Lung (tissue), 11 donors: ENCODE measurements at regions not wholly inside any gene's neighbourhood (a gene's known extent, or its start where the extent isn't known, plus 50 kb on each side); places are given as distances from the start of the nearest gene placed in this dataset.

Source experiments
- ATAC-seq: fragments of 200-7000 bp; cut with Tn5 transposase; one replicate; pipeline ENCODE4 v1.9.1; 2020; ENCODE audit warnings: moderate number of reproducible peaks; ENCODE audit not compliant: insufficient read depth, low FRiP score
- DNase-seq, 3 donors: peaks; one replicate each; pipeline ENCODE4 v3.0.0-alpha.2; 2013 to 2017
- H3K27ac ChIP-seq, 2 donors: one replicate each; pipeline ENCODE4 v1.5.1; 2013; ENCODE audit warnings: mild to moderate bottlenecking in 2 of 2, moderate library complexity in 2 of 2, control low read depth in 1 of 2, inconsistent platforms in 1 of 2, low read depth in 1 of 2, low read length in 1 of 2
- H3K27me3 ChIP-seq, 3 donors: one replicate each; pipeline ENCODE4 v1.5.1; 2013; ENCODE audit warnings: low read length in 2 of 3; ENCODE audit not compliant: control insufficient read depth in 3 of 3, insufficient read depth in 3 of 3
- H3K36me3 ChIP-seq, 4 donors: one replicate each; pipeline ENCODE4 v1.5.1; 2013; ENCODE audit warnings: low read length in 4 of 4, mild to moderate bottlenecking in 1 of 4, moderate library complexity in 1 of 4; ENCODE audit not compliant: control insufficient read depth in 4 of 4, insufficient read depth in 4 of 4
- H3K4me1 ChIP-seq, 5 donors: one replicate each; pipeline ENCODE4 v1.5.1; 2013; ENCODE audit warnings: low read length in 5 of 5, mild to moderate bottlenecking in 2 of 5, moderate library complexity in 1 of 5; ENCODE audit not compliant: control insufficient read depth in 5 of 5, insufficient read depth in 5 of 5
- H3K4me3 ChIP-seq: one replicate; pipeline ENCODE4 v1.5.1; 2013; ENCODE audit warnings: mild to moderate bottlenecking, control low read depth, moderate library complexity
- H3K9ac ChIP-seq, 2 donors: one replicate each; pipeline ENCODE4 v1.5.1; 2013; ENCODE audit warnings: low read length in 2 of 2, control low read depth in 1 of 2; ENCODE audit not compliant: insufficient read depth in 1 of 2
- H3K9me3 ChIP-seq, 4 donors: one replicate each; pipeline ENCODE4 v1.5.1; 2013; ENCODE audit warnings: low read length in 3 of 4, mild to moderate bottlenecking in 1 of 4, moderate library complexity in 1 of 4; ENCODE audit not compliant: control insufficient read depth in 4 of 4, insufficient read depth in 3 of 4
- CTCF ChIP-seq: IDR thresholded peaks from 2 replicates; pipeline ENCODE4 v1.5.1; 2012; ENCODE audit warnings: mild to moderate bottlenecking; ENCODE audit errors: control extremely low read depth, extremely low read depth
- WGBS, 2 donors: extraction: QIAGEN DNeasy Blood & Tissue Kit; methylation state at CpG; one replicate each; pipeline ENCODE4 v1.1.7; 2013; 5-methylcytosine and 5-hydroxymethylcytosine counted together
- donor health status: control.
- donor health status: control.
- donor health status: Bipolar disorder and iron deficiency.
- donor health status: healthy.
- donor health status: DM: yes; HTN: yes; CAD: no.

DNA sequence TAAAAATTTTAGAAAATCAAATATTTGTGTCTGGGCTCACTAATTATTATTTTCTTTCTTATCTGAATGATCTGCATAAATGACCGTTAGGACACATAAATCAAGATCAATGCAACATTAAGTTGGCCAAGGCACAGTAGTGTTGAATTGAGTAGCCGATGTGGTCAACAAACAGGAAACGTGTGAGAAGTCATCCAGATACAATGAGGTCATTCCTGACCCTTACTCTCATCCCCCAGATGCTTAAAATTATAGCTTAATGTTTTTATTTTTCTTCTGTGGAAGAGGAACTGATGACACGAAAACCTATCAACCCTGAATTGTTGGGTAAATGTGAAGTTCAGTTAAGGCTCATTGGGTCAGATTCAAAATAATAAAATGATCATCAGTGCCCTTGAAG is 222.9 kb downstream of the RFC3 start:
- ATAC-seq (no peak), DNase-seq (no peak)
- Histone ChIP-seq H3K27ac (no peak overlapping the region), H3K27me3 (no peaks in the 10 kb centered on the region), H3K9me3 (no peaks in the 10 kb centered on the region), H3K36me3 (no peaks in the 10 kb centered on the region), H3K4me1 (no peaks in the 10 kb centered on the region), H3K4me3 (no peak overlapping the region), H3K9ac (no peak overlapping the region)
- no peak for TF ChIP-seq CTCF
- 71 to 76% methylated on average over 4 of the region's 4 CpGs for WGBS, 2 donors

GRCh38 chr13:34044041-34044440 is 226.1 kb downstream of the RFC3 start:
- ATAC-seq (no peak), DNase-seq (no peak)
- Histone ChIP-seq H3K36me3 (no peaks in the 10 kb centered on the region), H3K9ac (no peak overlapping the region), H3K27me3 (no peaks in the 10 kb centered on the region), H3K9me3 (no peaks in the 10 kb centered on the region), H3K4me3 (no peak overlapping the region), H3K27ac (no peak overlapping the region), H3K4me1 (no peaks in the 10 kb centered on the region)
- 67% methylated on average over 2 of the region's 2 CpGs for WGBS, 2 donors
- TF ChIP-seq CTCF, result no peak

- H3K4me1 ChIP-seq, result no peaks in the 10 kb centered on the region
- H3K27me3 ChIP-seq, result no peaks in the 10 kb centered on the region
- no peak overlapping the region for H3K4me3 ChIP-seq
- TF ChIP-seq CTCF, result no peak
- H3K9me3 ChIP-seq, result no peaks in the 10 kb centered on the region
- H3K27ac ChIP-seq, result no peak overlapping the region
- DNase-seq (no peak), ATAC-seq (no peak)
- H3K36me3 ChIP-seq, result no peaks in the 10 kb centered on the region
- H3K9ac ChIP-seq, result no peak overlapping the region
Observed at GRCh38 chr13:34044660-34045080, 226.7 kb downstream of the RFC3 start.

- no peak for DNase-seq
- H3K27ac ChIP-seq, result no peak overlapping the region
- no peak for ATAC-seq
- no peaks in the 10 kb centered on the region for H3K36me3 ChIP-seq
- 89 to 93% methylated on average over 5 of the region's 5 CpGs for WGBS, 2 donors
- H3K4me1 ChIP-seq, result no peaks in the 10 kb centered on the region
- no peaks in the 10 kb centered on the region for H3K9me3 ChIP-seq
- H3K4me3 ChIP-seq, result no peak overlapping the region
- H3K9ac ChIP-seq, result no peak overlapping the region
- H3K27me3 ChIP-seq, result no peaks in the 10 kb centered on the region
- TF ChIP-seq CTCF, result no peak
Observed at GRCh38 chr13:34046457-34046856, 228.5 kb downstream of the RFC3 start.
